ENCODE measurements at regions not wholly inside any gene's neighbourhood (a gene's known extent, or its start where the extent isn't known, plus 50 kb on each side); places are given as distances from the start of the nearest gene placed in this dataset.

GRCh38 chr2:78029392-78029995 is 507.3 kb upstream of the LRRTM4 start:
- TF ChIP-seq MIER2 (CRISPR knock-in tag; IDR thresholded peaks at IDR 0.05) (no peak), ETS1 (CRISPR knock-in tag; IDR thresholded peaks at IDR 0.05) (no peak), ZNF253 (CRISPR knock-in tag; IDR thresholded peaks at IDR 0.05; ENCODE audit: borderline replicate concordance) (no peak), PCBP2 (optimal IDR thresholded peaks at IDR 0.05; ENCODE audit: low read depth, low read length, poor library complexity, severe bottlenecking) (no peak), CEBPZ (IDR thresholded peaks at IDR 0.05; ENCODE audit: low read length) (no peak), ZNF225 (CRISPR knock-in tag; IDR thresholded peaks at IDR 0.05) (no peak), ZNF30 (CRISPR knock-in tag; IDR thresholded peaks at IDR 0.05) (no peak), BCL6 (CRISPR knock-in tag; IDR thresholded peaks at IDR 0.05) (no peak), ZFX (CRISPR knock-in tag; IDR thresholded peaks at IDR 0.05; ENCODE audit: low read depth) (no peak), ZNF101 (CRISPR knock-in tag; IDR thresholded peaks at IDR 0.05; ENCODE audit: borderline replicate concordance, low read depth) (no peak)

Measured in HepG2 (cell line).